Stimulated activated CD4-positive, alpha-beta T cell treated with anti-CD3 and anti-CD28 coated beads, Interleukin-4, amount 100 ng/mL, for 4 hours (primary cell): ENCODE measurements at regions not wholly inside any gene's neighbourhood (a gene's known extent, or its start where the extent isn't known, plus 50 kb on each side); places are given as distances from the start of the nearest gene placed in this dataset.
"Not testable (repeated sequence)": the region's sequence is repeated elsewhere in the genome, so short reads cannot be mapped to it uniquely, and the experiment has no call there.

ENCODE experiments used
- DNase-seq, 2 experiments: peaks; one replicate each; pipeline ENCODE4 v3.0.0-alpha.2; 2020

DNA sequence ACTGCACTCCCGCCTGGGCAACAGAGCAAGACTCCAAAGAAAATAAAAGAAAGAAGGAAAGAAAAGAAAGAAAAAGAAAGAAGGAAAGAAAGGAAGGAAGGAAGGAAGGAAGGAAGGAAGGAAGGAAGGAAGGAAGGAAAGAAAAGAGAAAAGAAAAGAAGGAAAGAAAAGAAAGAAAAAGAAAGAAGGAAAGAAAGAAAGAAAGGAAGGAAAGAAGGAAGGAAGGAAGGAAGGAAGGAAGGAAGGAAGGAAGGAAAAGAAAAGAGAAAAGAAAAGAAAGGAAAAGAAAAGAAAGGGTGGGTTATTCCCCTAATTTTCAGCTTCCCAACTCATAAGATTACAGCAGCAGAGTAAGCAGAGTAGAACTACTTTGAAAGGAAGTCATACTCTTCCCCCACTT lies 64.4 kb downstream of the TMEM200C start:
- DNase-seq, result not testable (repeated sequence)

DNA sequence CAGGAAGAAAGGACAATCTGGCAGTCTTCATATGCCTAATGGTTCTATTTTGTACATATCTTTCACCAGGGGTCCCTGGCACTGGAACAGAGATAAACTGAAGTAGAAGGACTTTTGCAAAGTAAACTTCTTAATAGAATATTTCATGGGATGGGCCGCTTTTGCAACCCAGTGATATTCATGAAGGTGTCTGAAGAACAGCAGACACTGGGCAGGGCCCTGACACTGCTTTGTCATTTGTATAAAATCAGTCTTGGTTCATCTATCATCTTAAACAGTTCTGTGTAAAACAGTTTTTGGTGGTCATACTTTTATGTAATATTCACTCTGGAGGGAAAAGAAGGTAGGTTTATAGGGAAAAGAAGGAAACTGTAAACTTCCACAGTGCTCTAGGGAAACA lies 66.4 kb downstream of the TMEM200C start:
- no peak for DNase-seq

DNA sequence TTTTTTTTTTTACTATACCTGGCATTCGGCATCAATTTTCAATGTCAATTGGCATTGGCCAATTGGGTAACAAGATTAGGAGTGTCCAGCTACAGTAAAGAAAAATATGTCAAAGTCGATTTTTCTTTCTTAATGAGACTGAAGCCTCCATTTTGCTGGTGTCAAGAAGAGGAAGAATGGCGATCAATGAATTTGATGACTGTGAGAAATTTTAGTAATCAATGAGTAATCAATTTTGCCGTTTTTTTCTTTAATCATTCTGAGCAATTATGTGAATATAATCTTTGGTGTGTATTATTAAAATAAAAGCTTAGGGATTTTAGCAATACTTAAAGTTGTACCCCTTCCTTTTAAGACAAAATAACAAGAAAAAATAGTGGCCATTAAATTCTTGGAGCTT lies 69.7 kb downstream of the TMEM200C start:
- DNase-seq, result no peak

DNA sequence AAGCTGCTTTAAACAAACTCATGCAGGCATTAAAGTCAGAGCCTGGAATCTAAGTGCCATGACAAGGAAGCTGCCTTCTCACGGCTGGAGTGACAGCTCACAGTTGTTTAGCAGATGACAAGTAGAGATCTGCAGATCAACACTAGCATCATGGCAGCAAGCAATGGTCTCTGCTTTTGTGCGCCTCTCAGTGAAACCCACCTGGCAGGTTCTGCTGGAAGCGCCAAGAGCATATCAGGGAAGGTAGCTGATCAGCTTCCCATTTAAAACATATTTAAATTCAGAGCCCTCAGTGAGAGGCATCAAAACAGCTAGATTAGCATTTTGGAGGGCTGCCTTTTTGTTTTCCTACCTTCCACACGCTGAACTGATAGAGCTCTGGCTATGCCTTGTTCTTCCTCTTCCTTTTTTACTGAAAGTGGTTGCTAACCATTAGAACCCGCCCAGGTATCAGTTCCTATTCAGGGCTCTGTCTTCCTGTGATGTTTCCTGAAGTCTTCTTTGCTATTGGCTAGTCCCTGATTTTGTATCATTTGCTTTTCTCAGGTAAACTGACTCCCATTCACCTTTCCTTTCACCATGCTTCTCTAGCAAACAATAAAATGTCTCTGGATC lies 70.8 kb downstream of the TMEM200C start:
- no peak for DNase-seq

DNA sequence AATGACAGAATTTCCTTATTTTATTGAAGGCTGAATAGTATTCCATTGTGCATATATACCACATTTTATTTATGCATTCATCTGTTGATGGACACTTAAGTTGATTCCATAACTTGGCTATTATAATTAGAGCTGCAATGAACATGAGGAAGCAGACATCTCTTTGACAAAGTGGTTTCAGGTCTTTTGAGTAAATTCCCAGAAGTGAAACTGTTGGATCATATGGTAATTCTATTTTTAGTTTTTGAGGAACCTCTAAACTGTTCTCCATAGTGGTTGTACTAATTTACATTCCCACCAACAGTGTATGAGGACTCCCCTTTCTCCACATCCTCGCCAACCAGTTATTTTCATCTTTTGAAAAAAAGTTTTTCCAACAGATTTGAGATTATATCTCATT lies 77.5 kb downstream of the TMEM200C start:
- DNase-seq, result no peak

DNA sequence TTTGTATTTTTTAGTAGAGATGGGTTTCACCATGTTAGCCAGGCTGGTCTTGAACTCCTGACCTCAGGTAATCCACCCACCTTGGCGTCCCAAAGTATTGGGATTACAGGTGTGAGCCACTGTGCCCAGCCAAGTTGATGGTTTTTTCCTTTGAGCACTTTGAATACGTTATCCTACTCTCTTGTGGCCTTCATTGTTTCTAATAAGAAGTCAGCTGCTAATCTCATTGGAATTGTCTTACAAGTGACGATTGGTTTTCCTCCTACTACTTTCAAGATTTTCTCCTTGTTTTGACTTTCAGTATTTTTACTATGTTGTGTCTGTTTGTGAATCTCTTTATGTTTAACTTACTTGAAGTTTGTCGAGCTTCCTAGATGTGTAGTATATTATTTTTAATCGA lies 88.5 kb downstream of the TMEM200C start:
- DNase-seq, result no peak

DNA sequence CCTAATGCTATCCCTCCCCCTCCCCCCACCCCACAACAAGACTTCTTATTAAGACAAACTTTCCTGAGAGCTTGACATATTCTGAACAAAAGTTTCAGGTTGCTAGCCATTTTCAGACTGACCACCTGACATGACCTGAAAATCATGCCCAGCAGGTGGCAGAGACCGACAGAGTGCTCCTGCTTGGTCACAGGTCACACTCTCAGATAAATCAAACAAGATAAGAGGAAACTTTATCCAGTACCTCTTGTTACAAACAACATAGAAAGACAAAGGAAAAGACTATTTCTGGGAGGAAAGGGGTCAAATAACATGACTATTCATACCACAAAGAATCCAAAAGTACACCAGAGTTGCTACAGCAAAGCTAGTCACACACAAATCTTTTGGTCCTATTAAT lies 107.4 kb downstream of the TMEM200C start:
- DNase-seq, result no peak

DNA sequence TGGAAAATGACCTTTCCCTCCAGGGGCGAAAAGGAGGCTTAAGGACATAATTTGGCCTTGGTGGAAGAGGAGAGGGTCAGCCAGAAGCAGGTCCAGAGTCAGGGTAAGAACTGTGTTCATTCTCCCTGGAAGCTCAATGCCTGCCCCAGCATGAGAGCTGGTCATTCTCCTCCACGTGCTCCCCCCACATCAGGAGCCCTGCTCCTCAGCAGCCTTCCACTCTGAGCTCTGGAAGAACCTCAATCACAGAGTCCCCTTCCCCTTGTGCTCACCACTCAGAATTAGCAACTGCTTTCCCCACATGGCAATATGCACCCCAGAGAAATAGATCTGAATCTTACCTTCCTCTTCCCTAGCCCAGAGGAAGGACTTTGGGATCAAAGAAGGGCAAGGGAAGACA lies 115.4 kb downstream of the TMEM200C start:
- no peak for DNase-seq

DNA sequence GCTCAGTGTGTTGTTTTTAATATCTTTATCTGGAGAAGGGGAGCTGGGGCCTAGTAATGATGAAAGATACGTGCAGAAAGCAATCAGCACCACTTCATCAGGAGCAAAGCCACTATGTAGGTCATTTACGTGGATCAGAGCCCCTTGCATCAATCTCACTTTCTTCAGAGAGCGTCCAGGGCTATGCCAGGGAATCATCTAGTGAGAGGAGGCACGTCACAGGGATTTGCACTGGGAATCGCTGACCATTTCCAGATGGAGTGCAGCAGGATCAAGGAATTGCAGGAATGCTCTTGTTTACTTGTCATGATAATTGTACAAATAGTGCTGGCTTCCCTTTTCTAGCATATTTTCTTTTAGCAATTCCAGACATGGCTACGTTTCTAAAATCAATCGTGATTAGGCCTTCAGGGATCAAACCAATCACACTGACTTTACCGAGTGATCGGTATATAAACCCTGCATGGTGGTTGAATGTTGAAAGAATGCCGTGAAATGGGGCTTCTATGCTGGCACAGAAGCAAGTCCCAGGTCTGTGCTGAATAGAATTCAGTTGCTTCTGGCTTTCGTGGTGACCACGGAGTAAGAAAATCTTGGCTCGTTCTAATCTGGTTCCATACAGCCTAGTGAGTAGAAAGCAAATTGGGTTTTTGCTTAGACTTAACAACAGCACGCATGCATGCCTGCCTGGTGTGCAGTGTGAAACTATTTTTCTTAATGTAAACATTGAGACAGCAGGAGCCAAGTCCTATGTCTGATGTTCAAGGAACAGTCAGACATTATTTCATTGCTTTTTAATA lies 122.8 kb downstream of the TMEM200C start:
- no peak for DNase-seq

DNA sequence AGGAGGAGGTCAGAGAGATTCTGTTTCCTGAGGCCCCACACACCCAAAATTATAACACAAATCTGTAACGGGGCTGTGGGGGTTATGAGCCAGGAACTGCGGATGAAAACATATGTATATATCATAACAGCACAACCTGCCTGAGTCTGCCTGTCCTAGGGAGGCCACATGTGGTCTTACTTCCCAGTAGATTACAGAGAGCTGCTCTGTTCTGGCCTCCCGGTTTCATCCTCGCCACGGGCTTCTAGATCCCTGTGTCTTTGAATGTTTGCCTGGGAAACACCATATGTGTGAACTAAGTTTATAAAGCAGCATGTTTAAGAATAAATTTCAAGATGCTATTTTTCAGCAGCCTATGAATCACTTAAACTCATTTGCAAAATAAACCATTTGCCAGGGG lies 124.0 kb downstream of the TMEM200C start:
- no peak for DNase-seq

DNA sequence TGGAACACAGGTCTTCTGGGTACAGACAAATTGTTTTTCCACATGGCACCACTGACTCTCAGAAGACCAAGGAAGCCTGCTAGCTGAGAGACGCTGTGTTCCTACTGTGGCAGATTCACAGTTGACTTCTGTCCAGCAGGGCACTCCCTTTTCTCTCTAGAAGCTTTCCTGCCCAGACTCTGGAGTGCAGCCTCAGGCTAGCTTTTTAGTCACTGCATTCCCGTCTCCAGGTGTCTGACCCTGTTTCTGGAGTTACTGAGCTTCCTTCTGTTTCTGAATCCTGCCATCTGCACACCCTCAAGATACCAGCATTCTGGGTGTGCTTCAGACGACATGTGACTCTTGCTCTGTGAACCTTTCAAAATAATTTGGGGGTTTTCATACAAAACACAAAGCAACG lies 125.1 kb downstream of the TMEM200C start:
- no peak for DNase-seq

DNA sequence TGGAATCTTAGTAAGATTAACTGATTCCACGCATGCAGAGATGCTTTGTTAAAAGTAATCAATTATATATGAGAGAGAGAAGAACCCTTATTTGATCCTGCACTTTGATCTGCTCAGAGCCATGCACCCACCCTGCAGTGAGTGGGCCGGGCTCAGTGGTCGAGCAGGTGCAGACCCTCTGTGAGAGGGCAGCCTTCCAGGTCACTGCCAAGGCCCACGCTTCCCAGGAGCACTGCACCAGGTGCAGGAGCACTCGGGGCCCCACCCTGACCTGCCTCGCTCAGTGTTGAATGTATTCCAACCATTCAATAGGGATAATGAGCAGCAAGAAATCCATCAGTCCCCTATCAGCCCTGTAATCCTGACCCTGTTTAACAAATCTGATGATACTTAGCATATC lies 126.9 kb downstream of the TMEM200C start:
- no peak for DNase-seq

DNA sequence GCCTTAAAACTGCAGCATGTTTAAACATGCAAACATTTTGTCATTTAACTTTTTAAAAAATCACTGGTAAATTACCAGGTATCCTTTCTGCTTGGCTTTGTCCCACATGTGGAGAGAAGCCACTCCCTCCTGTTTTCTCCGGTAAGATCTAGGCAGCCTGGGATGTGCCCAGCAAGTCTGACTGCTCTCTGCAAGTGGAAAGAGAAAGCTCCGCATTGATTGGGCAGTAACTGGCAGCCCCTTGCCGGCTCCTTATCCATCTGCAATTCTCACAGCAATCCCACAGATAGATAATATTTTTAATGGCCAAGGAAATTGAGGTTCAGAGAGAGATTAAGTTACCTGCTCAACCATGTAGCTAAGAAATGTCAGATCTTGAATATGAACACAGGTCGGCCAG lies 136.1 kb downstream of the TMEM200C start:
- no peak for DNase-seq

DNA sequence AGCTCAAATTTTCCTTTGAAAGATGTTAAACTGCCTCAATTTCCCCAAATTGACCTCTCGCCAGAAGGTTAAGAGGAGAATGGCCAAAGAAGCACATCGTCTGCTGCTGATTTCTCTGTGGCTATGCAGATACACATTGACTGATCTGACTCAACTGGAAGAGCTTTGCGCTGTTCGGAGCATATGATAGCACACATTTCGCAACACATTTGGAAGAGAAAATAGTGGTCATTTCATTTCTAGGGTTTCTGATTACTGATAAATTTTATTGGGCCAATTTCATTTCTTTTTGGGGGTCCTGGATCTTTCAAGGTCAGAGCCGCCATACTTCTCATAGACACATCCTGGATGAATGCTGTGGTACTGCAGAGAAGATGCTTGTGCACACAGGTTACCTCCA lies 138.5 kb downstream of the TMEM200C start:
- no peak for DNase-seq

DNA sequence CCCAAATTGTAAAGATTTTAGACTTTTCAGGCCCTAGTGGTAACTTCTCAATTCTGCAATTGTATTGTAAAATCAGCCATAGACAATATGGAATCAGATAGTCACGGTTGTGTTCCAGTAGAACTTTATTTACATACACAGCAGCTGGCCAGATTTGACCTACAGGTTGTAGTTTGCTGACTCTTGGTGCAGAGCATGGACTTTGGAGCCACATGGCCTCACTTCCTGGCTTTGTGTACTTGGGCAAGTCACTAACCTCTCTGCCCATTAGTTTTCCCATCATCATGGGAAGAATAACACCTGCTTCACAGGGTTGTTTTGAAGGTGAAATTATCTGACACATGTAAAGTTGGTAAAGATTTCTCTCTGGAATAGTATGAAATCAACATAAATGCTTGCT lies 147.6 kb downstream of the TMEM200C start:
- no peak for DNase-seq

DNA sequence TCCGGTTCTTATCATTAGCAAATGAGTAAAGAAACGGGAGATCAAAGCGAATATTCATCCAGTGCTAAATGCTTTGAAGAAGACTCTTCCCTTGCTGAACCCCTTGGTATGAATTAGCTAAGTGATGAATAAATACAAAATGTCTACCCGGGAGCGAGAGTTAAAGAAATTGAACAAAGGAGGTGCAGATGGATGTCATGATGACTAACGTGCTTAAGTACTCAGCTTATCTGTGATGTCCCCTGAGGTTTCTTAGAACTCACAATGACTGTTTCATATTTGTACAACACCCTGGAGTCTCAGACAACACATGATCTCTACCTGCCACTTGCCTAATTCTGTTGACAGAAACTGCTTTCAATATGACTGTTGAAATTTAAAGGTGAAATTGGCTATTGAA lies 148.5 kb downstream of the TMEM200C start:
- DNase-seq, result no peak

DNA sequence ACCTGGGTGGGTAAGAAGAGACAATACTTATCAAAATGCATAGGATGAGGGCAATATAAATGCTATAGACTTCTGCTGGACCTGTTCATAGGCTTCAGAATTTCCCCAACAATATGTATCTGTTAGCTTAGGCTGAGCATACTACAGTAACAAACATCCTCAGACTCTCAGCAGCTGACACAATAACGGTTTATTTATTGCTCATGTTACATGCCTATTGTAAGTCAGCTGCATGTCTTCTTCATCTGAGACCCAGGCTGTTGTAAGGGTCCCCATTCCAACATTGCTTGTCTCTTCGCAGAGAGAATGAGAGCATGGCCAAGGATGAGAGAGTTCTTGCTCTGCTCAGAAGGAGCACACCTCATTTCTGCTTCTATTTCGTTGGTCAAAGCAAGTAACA lies 150.7 kb downstream of the TMEM200C start:
- no peak for DNase-seq

DNA sequence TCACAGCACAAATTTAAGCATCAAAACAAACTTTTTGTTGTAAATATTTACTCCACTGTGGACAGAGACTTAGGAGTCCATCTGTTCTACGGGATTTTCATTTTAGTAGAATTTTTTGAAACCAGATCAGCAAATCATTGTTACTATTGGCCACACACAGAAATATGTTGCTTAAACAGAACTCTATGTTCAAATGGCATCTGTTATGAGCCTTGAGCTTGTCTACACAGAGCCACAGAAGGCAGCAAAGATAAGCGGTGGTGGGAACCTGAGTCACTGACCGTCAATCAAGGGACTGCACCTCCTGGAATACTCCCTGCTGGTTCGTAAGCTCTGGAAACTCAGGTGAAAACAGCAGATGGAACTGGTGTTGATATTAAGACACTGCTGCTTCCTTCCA lies 156.8 kb downstream of the TMEM200C start:
- DNase-seq, result no peak

DNA sequence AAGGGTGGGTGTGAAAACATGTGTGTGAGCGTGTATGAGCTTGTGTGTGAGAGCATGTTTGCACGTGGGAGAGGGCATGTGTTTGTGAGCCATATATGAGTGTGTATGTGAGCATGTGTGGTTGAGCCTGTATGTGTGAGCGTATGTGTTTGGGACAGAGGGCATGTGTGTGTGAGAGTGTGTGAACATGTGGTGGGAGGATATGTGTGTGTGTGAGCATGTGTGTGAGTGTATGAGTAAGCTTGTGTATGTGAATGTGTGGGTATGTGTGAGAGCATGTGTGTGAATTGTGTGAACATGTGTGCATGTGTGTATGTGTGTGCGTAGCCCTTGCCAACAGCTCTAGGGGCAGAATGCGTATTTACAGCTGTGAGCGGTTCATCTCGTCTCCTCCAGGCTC lies 163.0 kb downstream of the TMEM200C start:
- no peak for DNase-seq

DNA sequence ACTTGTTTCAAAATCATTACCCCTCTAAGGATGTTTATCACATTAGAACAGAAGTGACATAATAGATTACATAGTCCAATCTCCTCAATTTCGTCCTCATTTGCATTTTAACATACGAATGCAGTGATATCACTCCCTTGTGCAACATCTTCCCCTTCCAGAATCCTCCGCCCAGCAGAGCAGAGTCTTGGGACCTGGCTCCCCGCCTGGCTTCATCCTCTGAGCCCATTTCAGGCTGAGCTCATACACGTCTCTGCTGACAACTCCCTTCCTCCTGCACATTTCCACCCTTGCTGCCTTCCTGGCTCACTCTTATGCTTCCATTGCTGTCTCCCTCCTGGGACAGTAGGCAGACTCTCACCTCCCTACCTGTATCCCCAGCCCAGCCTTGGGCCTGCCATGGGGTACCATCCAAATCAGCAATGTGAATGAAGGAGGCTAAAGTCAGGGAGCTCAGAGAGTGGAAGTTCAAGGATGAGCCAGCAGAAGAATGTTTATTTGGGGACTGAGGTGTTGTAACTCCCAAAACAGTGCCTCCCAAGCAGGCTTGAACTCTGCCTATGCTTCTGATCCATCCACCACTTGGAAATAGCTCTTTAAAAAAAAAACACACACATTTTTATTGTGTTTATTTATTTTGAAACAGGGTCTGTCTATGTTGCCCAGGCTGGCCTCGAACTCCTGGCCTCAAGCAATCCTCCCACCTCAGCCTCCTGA lies 165.2 kb downstream of the TMEM200C start:
- no peak for DNase-seq

DNA sequence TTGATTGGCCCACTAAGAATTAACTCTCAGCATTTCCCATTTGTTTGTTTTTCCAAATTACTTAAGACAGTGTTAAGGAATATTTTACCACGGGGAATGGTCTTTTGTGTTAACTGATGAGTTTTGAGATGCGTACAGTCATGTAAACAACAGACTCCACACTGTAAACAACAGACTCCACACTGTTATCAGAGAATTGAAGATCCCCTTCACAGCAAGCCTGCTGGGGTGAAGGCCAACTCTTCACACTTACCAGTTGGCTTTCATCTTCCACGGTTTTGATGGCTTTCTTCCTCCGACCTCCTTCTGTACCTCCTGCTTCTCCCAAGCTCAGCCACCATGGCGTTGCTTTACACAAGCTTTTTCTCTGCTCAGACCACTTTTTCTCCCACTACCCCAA lies 166.8 kb downstream of the TMEM200C start:
- no peak for DNase-seq

DNA sequence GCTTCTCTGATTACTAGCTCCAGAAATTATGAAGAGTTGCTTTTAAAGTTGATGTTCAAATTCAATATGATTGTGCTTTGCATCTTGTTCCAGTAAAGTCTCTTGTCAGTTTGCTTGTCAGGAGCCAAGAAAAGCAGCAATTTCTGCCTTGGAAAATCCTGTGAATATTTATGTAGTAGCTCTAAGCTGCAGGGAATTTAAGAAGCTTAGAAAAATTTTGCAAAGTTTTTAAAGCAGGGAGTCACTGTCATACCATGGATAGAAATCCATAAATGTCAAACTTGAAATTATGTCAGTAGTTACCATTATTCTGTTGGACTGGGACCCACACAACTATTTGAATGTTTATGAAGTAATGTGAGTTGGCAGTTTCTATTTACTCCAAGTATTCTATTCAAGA lies 169.3 kb downstream of the TMEM200C start:
- no peak for DNase-seq

DNA sequence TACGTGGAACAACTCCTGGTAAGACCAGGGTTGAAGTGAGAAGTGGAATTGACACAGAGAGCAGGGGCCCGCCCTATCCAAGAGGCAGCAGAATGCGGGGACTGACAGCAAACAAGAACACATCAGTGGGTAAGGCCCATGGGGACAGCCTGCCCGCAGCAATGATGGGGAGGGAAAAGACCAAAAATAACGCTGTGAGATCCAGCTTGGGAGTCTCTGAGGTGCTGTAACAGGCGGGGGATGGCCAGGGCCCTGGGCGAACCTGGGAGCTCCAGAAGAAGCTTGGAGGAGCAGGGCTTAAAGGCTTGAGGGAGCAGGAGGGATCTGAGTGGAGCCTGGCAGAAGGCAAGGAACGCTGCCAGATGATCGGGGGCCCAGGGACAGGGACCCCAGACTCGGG lies 173.4 kb downstream of the TMEM200C start:
- DNase-seq, result no peak

DNA sequence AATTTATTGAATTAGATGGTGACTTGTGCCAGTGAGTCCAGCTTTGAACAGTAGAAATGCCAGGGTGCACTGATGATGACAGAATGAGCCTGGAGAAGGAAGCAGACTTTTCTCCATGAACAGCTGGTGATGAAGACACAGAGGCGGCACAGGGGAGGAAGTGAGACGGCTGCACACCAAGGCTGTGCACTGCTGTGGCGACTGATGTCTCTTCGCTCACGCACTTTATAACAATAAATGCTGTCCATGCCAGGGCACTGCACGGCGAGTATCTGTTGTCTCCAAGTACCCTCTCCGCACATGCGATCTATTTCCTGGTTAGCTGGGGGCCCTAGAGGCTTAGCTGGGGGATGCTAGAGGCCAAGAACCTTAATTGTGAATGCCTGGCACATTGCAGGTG lies 175.2 kb downstream of the TMEM200C start:
- DNase-seq, result no peak
